ENCODE measurements at regions not wholly inside any gene's neighbourhood (a gene's known extent, or its start where the extent isn't known, plus 50 kb on each side); places are given as distances from the start of the nearest gene placed in this dataset.

- H3K4me1 ChIP-seq (ENCODE audit: control insufficient read depth, low read length) = no peaks in the 10 kb centered on the region
Observed at GRCh38 chr2:217291259-217291658, 431.4 kb upstream of the TNP1 start.

GRCh38 chr2:217290467-217290866 is 430.6 kb upstream of the TNP1 start:
- no peak overlapping the region for H3K4me2 ChIP-seq (ENCODE audit: low read length)
- peaks cover 4% of the 10 kb centered on the region for H3K27me3 ChIP-seq (ENCODE audit: control insufficient read depth, low read length)
- H4K20me1 ChIP-seq (ENCODE audit: control insufficient read depth, insufficient read depth, low read depth, low read length) = no peaks in the 10 kb centered on the region
- H3K9me3 ChIP-seq (ENCODE audit: control insufficient read depth, insufficient read depth, low read length) = no peaks in the 10 kb centered on the region
- no peaks in the 10 kb centered on the region for H3K79me2 ChIP-seq (ENCODE audit: control insufficient read depth, low read length)
- no peaks in the 10 kb centered on the region for H3K4me1 ChIP-seq (ENCODE audit: control insufficient read depth, low read length)
- H3K36me3 ChIP-seq (ENCODE audit: control insufficient read depth, low read length) = no peaks in the 10 kb centered on the region
- no peak overlapping the region for H3K4me3 ChIP-seq (ENCODE audit: low read length)
- H3F3A ChIP-seq (ENCODE audit: control insufficient read depth, insufficient read depth) = no peaks in the 10 kb centered on the region
- no peak overlapping the region for H3K27ac ChIP-seq (ENCODE audit: low read depth, low read length)
- H3K9me2 ChIP-seq (replicated peaks; ENCODE audit: control insufficient read depth, low read length) = no peaks in the 10 kb centered on the region
- TF ChIP-seq CTCF (IDR thresholded peaks at IDR 0.05; ENCODE audit: low read depth, low read length, poor library complexity, severe bottlenecking) = no peak
- TF ChIP-seq EZH2phosphoT487 (IDR thresholded peaks at IDR 0.05; ENCODE audit: borderline replicate concordance, low read length) = no peak

More at GRCh38 chr2:217291259-217291658, 431.4 kb upstream of the TNP1 start:
- Histone ChIP-seq H3K9me3 (ENCODE audit: control insufficient read depth, insufficient read depth, low read length) (no peaks in the 10 kb centered on the region), H3K36me3 (ENCODE audit: control insufficient read depth, low read length) (no peaks in the 10 kb centered on the region), H3K27ac (ENCODE audit: low read depth, low read length) (no peak overlapping the region), H3K4me3 (ENCODE audit: low read length) (no peak overlapping the region), H4K20me1 (ENCODE audit: control insufficient read depth, insufficient read depth, low read depth, low read length) (no peaks in the 10 kb centered on the region), H3F3A (ENCODE audit: control insufficient read depth, insufficient read depth) (no peaks in the 10 kb centered on the region), H3K4me2 (ENCODE audit: low read length) (no peak overlapping the region), H3K79me2 (ENCODE audit: control insufficient read depth, low read length) (no peaks in the 10 kb centered on the region), H3K27me3 (ENCODE audit: control insufficient read depth, low read length) (peaks cover 4% of the 10 kb centered on the region), H3K9me2 (replicated peaks; ENCODE audit: control insufficient read depth, low read length) (no peaks in the 10 kb centered on the region)
- no peak for TF ChIP-seq EZH2phosphoT487 (IDR thresholded peaks at IDR 0.05; ENCODE audit: borderline replicate concordance, low read length)
- no peak for TF ChIP-seq CTCF (IDR thresholded peaks at IDR 0.05; ENCODE audit: low read depth, low read length, poor library complexity, severe bottlenecking)

- TF ChIP-seq EZH2phosphoT487 (IDR thresholded peaks at IDR 0.05; ENCODE audit: borderline replicate concordance, low read length) = no peak
- no peak for TF ChIP-seq CTCF (IDR thresholded peaks at IDR 0.05; ENCODE audit: low read depth, low read length, poor library complexity, severe bottlenecking)
- H3K27ac ChIP-seq (ENCODE audit: low read depth, low read length) = no peak overlapping the region
- H3F3A ChIP-seq (ENCODE audit: control insufficient read depth, insufficient read depth) = no peaks in the 10 kb centered on the region
Observed at GRCh38 chr2:217289907-217290280, 430.0 kb upstream of the TNP1 start.

More at GRCh38 chr2:217289907-217290280, 430.0 kb upstream of the TNP1 start:
- Histone ChIP-seq H3K9me2 (replicated peaks; ENCODE audit: control insufficient read depth, low read length) (no peaks in the 10 kb centered on the region), H3K79me2 (ENCODE audit: control insufficient read depth, low read length) (no peaks in the 10 kb centered on the region), H3K4me1 (ENCODE audit: control insufficient read depth, low read length) (no peaks in the 10 kb centered on the region), H3K9me3 (ENCODE audit: control insufficient read depth, insufficient read depth, low read length) (no peaks in the 10 kb centered on the region), H3K4me2 (ENCODE audit: low read length) (no peak overlapping the region), H3K4me3 (ENCODE audit: low read length) (no peak overlapping the region), H3K27me3 (ENCODE audit: control insufficient read depth, low read length) (peaks cover 4% of the 10 kb centered on the region), H3K36me3 (ENCODE audit: control insufficient read depth, low read length) (no peaks in the 10 kb centered on the region), H4K20me1 (ENCODE audit: control insufficient read depth, insufficient read depth, low read depth, low read length) (no peaks in the 10 kb centered on the region)

All from DOHH2 (cell line).